ENCODE measurements at regions not wholly inside any gene's neighbourhood (a gene's known extent, or its start where the extent isn't known, plus 50 kb on each side); places are given as distances from the start of the nearest gene placed in this dataset.

DNA sequence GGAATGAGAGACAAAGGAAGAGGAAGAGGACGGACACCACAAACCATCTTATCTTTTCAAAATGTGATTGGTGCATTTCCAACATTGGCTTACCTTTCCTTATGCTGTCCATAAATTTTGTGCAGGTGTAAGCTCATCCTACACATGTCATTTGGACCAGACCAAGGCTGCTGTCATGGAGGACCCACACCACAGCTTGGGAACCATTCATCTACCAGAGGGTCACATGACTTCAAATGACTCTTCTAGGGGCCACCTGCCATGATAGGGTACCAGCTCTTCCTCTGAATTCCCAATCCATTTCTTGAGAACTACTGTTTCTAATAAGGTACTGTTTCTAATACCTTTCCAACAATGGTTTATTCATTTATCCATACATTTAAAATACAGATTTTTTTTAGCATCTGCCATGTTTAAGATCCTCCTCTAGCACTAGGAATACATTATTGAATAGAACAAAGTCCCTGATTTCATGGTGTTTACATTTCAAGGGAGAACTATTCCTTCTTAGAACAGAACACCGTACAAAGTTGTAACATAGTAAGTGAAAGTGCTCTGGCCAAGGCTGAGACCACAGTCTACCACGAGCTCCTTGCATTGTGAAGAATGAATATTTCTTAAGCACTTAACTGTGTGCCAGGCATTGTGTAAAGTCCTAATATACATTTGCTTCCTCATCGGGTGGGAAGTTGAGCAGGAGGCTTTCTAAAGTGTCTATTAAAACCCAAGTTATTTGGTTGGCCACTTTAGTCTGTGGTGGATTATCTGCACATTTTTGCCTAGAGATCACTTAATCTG lies 246.1 kb upstream of the FN1 start:
- no peak for DNase-seq

DNA sequence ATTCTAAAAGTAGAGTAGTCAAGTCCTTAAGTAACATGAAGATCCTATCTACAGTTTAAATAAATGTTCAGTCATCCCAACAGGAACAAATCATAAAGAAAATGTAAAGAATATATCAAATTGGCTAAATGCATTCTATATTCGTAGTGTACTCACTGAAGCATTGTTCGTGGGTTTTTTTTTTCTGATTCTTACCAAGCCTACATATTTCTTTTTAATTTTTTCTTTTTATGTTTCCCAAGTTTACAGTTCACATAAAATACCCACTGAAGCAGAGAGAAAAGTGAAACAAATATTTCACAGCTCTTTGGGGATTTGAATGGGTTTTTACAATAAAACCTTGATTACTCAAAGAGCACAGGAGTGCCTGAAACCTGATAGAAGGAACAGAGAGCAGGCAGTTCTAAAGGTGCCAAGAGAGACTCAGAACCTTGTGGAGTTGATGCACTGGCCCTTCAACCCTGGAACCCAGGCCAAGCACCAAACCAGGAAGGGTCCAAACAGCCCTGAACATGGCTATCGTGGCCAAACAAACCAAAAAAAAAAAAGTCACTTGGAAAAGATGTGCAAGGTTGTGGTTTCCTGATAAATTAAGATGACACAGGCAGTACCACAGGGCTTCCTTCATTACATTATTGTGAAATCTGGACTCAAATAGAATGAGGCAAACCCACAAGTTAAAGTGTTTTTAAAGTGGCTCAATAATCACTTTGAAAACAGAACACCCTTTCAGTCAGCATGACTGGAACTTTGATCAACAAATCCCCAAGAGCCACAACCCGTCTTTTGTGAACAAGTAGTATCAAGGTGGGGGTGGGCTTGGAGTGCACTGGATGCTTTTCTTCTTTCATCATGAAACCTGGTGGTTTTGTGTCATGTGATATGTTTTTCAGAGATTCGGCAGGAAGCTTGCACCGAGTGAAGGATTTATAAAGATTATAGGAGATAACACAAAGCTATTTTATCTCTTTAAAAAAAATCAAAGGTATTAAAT lies 245.0 kb upstream of the FN1 start:
- DNase-seq = no peak

DNA sequence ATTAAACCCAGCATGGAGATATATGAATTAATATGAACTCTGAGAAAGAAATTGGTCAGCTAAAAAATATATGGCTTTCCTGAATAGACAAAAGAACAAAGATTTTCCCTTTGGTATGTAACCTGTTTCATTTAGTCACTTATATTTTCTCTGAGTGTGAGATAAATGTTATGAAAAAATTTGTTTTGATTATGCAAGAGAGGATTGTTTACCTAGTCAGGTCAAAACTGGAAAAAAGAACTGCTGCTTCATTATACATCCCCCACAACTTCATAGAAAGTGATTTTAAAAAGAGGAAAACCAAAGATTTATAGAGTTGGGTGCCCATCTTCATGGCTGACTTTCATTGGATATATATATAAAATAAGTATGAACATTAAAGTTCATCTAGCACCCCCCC lies 242.2 kb upstream of the FN1 start:
- no peak for DNase-seq

DNA sequence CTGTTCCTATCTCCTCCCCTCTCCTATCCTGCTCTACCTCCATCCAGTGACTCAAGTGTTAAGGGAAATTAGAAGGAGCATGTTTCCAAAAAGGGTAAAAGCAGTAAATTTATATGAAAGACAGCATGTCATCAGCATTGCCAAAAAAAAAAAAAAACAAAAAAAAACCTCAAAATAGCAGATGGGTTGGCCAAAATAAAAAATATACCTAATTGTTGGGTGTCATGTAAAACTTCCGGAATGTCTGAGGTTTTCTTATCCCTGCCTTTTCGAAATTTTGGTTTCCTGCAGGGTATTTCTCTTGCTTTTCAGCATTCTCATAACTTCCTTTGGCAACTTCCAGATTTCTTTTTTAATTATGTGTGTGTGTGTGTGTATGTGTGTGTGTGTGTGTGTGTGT lies 241.6 kb upstream of the FN1 start:
- no peak for DNase-seq

DNA sequence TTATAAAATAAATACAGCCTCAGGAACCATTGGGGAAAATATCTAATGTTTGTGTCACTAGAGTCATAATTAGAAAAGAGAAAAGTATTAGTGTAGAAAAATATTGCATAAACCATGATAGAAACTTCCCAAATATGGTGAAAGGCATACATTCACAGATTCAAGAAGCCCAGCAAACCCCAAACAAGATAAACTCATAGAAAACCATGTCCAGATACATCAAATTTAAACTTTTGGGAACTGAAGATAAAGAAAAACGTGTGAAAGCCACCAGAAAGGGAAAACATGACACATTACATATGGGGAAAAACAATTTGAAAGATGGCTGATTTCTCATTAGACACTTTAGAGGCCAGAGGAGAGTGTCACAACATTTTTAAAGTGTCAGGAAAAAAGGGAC lies 236.5 kb upstream of the FN1 start:
- no peak for DNase-seq

DNA sequence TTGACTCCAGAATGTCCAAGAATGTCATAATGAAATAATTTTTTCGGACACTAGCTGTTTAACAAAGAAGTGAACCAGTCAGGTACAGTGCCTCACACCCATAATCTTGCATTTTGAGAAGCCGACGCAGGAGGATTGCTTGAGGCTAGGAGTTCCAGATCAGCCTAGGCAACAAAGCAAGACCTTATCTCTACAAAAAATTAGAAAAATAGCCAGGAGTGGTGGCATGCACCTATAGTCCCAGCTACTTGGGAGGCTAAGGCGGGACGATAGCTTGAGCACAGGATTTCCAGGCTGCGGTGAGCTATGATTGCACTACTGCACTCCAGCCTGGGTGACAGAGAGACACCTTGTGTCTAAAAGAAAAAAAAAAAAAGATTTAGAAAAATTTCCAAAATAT lies 235.8 kb upstream of the FN1 start:
- no peak for DNase-seq

DNA sequence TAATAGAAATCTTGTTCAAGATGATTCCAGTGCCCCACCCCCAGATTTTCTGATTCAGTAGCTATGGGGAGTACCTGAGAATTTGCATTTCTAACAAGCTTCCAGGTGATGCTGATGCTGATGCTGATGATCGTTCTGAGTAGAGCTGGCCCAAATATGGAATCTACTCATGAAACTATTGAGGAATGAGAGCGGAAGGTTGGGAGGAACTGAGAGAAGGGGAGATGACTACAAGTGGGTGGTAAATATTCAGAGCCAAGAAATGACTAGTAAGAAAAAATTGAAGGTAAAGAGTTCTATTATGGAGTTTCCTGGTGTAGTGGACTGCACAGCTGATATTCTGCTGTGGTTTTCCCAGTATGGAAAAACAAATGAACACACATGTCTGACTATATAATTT lies 235.4 kb upstream of the FN1 start:
- no peak for DNase-seq

DNA sequence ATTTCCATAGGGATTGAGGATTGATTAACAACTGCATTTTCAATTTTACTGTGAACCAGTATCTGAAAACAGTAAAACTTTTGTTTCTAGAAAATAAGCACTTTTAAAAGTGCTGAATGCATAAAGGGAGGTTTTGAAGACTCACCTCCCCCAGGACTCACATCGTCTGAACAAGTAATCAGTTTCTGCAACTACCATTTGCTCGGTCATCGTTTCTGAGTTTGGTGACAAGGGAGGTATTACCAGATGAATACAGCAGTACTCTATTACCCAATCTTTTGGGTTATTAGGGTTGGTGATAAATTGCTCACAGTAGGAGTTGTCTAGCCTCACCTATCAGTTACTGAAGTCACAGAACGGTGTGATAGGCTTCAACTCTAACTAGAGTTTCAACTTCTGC lies 234.5 kb upstream of the FN1 start:
- DNase-seq = no peak

DNA sequence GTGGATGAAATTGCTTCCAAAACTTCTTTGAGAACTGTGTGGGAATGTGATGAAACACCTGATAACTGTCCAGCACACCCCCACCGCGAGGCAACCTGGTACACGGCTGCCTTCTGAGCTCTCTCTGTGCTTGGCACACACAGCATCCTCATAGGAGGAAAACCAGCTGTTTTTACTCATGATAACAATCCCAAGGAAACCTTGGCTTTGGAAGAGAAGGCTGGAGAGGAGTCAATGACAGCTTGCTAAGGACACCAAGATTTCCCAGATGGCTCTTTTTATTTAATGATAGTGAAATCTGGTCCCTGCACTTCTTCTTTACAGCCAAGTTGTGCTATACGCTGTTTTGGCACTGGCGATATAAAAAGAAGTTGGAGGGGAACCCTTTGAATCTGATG lies 232.5 kb upstream of the FN1 start:
- DNase-seq = no peak

DNA sequence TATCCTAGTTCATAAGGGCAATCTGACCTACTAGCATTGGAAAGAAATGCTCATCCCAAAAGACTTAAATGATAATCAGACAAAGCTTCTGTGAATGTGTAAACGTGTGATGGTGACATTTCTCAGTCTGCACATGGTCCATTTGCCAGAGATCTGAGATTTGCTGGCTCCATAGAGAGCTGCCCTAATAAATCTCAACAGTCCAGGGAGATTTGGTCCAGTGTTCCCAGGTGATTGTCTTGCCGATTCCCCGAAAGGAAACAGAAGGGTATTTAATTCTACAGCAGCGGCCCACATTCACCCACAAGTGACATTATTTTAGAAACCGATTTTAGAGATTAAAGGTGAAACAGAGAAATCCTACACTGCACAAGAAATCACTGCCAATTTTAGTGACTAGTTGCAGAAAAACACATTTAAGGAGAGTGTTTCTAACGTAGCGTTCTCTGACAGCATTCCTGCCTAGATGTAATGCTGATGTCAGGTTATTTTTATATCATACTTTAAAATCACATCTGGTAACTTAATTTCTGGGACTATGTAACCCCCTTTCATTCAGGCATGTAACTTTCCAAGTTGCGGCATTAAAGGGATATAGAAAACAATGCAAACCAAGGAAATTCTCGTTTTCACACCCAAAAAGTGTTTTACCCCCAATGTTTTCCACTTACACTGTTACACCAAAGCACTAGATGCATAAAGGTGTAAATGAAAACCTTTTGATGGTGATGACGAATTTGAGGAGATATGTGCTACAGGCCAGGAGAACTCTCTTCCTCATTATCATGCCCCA lies 231.9 kb upstream of the FN1 start:
- no peak for DNase-seq

DNA sequence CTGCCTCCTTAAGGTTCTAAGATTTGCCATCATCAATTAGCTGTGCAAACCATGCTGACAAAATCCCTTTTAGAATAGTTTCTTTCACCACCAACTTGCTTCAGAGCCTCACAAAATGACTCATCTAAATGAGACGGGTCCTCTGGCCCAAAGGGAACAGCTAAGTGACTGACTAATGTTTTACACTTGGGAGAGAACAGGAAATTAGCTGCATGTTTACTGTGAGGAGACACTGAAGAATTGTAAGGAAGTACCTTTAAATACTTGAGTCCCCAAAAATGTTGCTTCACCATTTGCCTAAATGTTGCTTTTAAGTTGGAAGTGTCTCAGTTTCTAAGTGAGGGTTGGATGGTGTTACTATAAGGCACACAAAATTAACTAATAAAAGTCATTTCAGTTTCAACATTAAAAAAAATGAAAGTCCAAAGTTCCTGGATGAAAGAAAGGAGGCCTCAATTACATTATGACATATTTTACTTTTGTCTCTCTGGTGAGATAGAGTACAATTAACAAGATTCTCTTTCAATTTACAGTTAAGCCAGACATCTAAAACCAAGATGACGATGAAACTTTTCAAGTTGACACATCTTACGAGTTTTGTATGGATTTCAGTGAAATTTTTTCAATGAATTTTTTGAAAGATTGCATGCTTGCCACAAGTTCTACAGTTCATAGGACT lies 229.1 kb upstream of the FN1 start:
- DNase-seq = no peak

DNA sequence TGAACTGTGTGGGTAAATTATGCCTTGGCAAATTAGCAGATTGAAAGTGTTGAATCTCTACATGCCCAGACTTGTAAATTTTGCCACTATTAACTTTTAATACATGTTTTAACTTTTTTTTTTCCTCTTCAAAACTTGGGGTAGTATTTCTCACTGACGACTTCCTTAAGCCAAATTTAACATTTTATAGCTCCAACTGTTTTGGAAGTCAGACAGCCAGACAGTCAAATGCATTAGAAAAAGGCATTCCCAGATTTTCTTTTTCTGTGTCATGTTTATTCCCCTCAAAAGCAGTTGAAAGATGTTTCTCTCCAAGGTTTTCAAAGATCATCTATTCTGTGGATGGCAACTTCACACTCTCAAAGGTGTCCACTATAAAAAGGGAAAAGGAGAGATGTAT lies 226.8 kb upstream of the FN1 start:
- no peak for DNase-seq

DNA sequence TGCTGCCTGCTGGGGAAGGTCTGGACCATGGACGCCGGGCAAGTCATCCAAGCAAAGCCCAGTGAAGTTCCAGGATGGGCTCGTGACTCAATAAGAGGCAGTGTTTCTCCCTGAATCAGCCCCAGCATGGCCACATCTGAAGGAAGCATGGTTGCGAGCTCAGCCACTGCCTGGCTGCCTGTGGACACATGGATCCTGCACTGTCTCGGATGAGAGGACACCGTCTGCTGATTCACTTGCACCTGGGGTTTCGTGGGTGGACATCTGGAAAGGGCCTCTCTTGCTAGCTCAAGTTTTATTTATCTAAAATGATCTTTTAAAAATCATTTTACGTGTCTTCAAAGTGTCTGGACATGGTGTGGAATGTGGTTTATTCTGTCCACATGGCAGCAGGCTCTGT lies 224.8 kb upstream of the FN1 start:
- no peak for DNase-seq

DNA sequence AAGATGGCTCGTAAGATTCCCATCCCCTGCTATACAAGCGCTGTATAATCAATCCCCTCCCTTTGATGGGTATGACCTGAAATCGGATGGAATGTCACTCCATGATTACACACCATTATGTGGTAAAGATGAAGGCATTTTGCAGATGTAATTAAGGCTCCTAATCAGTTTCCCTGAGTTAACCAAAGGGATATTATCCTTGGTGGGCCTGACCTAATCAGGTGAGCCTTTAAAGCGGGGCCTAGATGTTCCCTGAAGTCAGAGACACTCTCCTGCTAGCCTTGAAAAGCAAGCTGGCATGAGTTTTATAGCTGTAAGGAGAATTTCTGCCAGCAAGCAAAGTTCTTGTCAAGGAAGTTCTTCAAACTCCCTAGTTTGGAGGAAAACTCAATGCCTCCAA lies 223.8 kb upstream of the FN1 start:
- no peak for DNase-seq

DNA sequence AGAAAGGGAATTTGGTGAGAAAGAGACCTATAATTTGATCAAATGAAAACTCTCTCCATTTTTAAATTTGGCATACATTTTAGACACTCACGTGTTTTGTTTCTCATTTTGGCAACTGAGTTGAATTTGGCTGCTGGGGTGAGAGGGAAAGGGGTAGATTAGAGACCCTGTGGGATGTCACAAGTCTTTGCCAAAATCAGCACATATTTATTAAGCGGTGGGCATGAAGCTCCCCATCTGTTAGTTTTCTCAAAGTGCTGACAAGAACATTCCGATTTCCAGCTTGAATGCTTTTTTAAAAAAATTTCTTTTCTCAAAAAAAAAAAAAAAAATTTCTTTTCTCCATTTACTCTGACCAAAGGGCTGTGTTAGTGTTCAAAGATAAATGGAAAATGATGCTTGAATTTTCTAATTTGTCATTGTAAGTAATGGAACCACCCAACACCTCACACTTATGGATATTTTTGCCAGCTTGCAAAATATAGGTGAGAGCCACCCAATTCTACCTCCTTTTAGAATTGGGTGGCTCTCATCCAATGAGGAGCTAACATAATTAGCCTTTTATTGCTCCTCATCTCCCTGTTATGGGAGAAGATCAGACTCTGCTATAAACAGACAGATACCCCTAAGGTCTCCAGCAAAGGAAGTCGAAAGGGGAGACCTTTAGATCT lies 222.9 kb upstream of the FN1 start:
- no peak for DNase-seq

DNA sequence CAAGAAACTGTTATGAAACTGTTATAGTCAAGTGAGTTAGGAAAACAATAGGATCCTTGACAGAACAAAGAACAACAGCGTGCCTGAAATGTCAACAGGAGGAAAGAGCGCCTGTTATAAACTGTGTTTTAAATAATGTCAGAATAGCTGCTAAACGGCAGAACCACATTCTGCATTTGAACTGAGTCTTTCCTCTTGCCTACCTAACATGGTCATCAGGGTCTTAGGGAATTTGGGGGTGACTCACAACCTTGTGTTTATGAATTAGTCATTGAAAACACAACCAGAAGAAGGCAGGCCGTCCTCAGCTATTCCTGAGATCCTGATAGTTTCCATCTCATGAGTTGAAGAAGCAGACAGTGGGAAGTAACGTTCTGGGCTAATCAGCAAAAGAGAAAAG lies 222.0 kb upstream of the FN1 start:
- DNase-seq = no peak

DNA sequence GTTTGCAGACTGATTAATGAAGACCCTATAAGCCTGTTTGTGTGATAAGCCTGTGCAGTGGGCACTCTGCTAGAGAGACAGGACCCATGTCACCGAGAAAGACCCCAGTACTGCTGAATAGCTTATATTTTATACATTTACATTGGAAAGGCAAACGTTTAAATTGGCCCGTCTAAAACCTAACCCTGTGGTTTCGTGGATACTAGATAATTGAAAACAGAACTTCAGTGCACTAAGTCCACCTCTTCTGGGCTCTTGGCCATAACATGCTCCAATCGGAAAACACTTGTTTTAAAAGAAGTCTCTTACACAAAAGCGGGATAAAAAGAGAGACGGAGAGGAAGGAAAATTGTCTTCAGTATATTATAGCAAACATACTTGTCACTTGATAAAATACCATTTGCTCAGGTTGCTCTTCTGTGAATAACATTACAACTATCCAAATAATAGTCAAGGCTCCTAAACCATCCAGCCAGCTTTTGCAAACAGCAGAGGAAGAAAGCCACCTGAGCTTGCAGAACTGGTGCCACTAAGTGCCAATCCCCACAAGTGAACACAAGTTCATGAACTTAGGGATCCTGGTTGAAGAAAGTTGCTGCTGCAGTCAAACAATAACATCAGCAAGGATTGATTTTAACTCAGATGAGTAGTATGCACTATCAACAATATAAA lies 218.4 kb upstream of the FN1 start:
- DNase-seq = no peak

DNA sequence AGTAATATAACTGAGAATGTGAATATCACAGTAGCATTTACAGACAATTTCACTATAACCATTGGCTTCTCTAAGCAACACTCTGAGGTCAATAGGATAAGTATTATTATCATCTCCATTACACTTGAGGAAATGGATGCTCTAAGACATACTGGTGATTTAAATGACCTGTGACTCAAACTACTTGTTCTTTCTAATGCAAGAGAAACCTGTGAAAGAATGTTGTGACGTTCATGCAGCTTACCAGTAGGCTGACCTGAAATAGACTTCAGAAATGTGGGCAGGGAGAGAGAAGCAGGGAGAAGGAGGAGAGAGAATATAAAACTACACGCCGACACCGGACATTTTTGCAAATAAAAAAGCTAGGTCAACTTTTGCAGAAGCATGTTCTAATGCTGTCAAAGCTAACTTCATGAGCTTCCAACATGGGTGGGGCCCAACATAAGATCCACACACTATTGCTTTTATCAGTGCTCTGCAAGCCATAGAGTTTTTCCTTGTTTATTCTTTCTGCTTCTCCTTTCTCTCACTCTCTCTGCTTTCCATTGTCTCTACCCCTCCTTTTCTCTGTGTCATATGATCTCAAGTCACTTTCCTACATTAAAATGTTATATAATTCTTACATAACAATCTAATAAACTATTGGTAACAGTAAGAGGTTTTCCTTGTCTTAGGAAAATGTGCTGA lies 217.6 kb upstream of the FN1 start:
- DNase-seq = no peak

DNA sequence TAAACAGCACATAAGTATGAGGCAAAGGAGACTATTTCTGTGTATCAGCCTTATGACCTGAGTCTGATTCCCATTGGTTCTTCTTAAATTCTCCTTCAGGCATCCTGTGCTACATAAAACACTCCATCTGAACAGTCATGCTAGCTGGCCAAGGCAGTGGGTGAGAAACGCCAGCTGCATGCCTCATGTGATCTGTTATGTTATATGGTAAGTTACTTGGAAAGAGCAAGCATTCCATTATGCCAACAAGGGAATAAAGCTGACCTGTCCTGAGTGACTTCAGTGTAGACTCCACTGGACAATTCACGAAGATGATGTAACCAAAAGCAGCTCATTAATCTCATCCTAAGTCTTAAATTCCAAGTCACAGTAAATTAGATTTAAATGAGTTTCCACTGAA lies 216.5 kb upstream of the FN1 start:
- no peak for DNase-seq

DNA sequence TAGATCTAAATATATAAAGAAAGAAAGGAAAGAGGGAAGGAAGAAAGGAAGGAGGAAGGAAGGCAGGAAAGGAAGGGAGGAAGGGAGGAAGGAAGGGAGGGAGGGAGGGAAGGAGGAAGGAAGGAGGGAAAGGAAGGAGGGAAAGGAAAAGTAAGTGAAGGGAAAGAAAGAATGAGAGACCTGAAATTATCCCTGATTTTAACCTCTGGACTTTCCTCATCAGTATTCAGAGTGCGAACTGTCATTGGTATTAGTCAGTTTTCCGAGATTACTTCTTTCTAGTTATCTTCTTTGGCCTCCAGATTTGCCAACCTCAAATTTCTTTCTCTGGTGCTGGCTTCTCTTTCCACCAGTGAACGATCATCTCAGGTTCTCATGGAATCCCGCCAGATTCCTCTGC lies 215.5 kb upstream of the FN1 start:
- DNase-seq = no peak
